Fibroblast of the conjunctiva (primary cell): ENCODE measurements at regions not wholly inside any gene's neighbourhood (a gene's known extent, or its start where the extent isn't known, plus 50 kb on each side); places are given as distances from the start of the nearest gene placed in this dataset.
A peak's percentile ranks its signal among the peaks of the same experiment; 100 is the strongest.

Experiments
- DNase-seq: peaks from one replicate; pipeline ENCODE4 v3.0.0-alpha.2; 2010; ENCODE audit warnings: low read depth

GRCh38 chr3:161800985-161801559, 304.5 kb downstream of the OTOL1 start:
- DNase-seq, result no peak

- DNase-seq, result no peak
Observed at GRCh38 chr3:161818106-161818505, 321.5 kb downstream of the OTOL1 start.

- no peak for DNase-seq
Observed at GRCh38 chr3:161821591-161821990, 325.0 kb downstream of the OTOL1 start.

- DNase-seq, result no peak
Observed at GRCh38 chr3:161822291-161822690, 325.7 kb downstream of the OTOL1 start.

GRCh38 chr3:161823910-161824309, 327.3 kb downstream of the OTOL1 start:
- no peak for DNase-seq

- DNase-seq, result no peak
Observed at GRCh38 chr3:161838021-161838420, 341.4 kb downstream of the OTOL1 start.

- no peak for DNase-seq
Observed at GRCh38 chr3:161848376-161848775, 351.8 kb downstream of the OTOL1 start.

GRCh38 chr3:161851941-161852566, 355.4 kb downstream of the OTOL1 start:
- DNase-seq, result peak; percentile 32

- DNase-seq, result no peak
Observed at GRCh38 chr3:161852744-161853143, 356.1 kb downstream of the OTOL1 start.

- peak; percentile 8 for DNase-seq
Observed at GRCh38 chr3:161854232-161854771, 357.7 kb downstream of the OTOL1 start.

- no peak for DNase-seq
Observed at GRCh38 chr3:161859057-161859456, 362.4 kb downstream of the OTOL1 start.

GRCh38 chr3:161859865-161860450, 363.4 kb downstream of the OTOL1 start:
- DNase-seq, result no peak

GRCh38 chr3:161863775-161864174, 367.2 kb downstream of the OTOL1 start:
- no peak for DNase-seq

- no peak for DNase-seq
Observed at GRCh38 chr3:161866176-161866575, 369.6 kb downstream of the OTOL1 start.

- DNase-seq, result no peak
Observed at GRCh38 chr3:161875483-161875882, 378.9 kb downstream of the OTOL1 start.

- no peak for DNase-seq
Observed at GRCh38 chr3:161879470-161879869, 382.9 kb downstream of the OTOL1 start.

- DNase-seq, result no peak
Observed at GRCh38 chr3:161884830-161885229, 388.2 kb downstream of the OTOL1 start.

GRCh38 chr3:161890147-161890625, 393.6 kb downstream of the OTOL1 start:
- peak; percentile 81 for DNase-seq

GRCh38 chr3:161893972-161894371, 397.4 kb downstream of the OTOL1 start:
- peak; percentile 68 for DNase-seq

- DNase-seq, result no peak
Observed at GRCh38 chr3:161894657-161895056, 398.0 kb downstream of the OTOL1 start.

- no peak for DNase-seq
Observed at GRCh38 chr3:161905520-161906132, 409.0 kb downstream of the OTOL1 start.

GRCh38 chr3:161913786-161914389, 417.3 kb downstream of the OTOL1 start:
- peak; percentile 31 for DNase-seq
